Mesothelial cell of epicardium (in vitro differentiated cells): ENCODE measurements at regions not wholly inside any gene's neighbourhood (a gene's known extent, or its start where the extent isn't known, plus 50 kb on each side); places are given as distances from the start of the nearest gene placed in this dataset.

Experiments
- DNase-seq, 2 experiments: peaks; one replicate each; pipeline ENCODE4 v3.0.0; 2021; ENCODE audit warnings: low spot score in 2 of 2; ENCODE audit not compliant: unreplicated experiment in 2 of 2
- H3K27ac Mint-ChIP-seq: 2 replicates; pipeline ENCODE4 v1.8.0; 2021; ENCODE audit warnings: mixed read lengths
- H3K27me3 Mint-ChIP-seq: 2 replicates; pipeline ENCODE4 v1.8.0; 2021; ENCODE audit warnings: low read depth, mixed read lengths
- H3K36me3 Mint-ChIP-seq: 2 replicates; pipeline ENCODE4 v1.8.0; 2021; ENCODE audit warnings: mixed read lengths
- H3K4me1 Mint-ChIP-seq: 2 replicates; pipeline ENCODE4 v1.8.0; 2021; ENCODE audit warnings: mixed read lengths
- H3K4me3 Mint-ChIP-seq: 2 replicates; pipeline ENCODE4 v1.8.0; 2021; ENCODE audit warnings: mild to moderate bottlenecking, moderate library complexity, mixed read lengths
- H3K9me3 Mint-ChIP-seq: 2 replicates; pipeline ENCODE4 v1.8.0; 2021; ENCODE audit warnings: mixed read lengths
- CTCF ChIP-seq: fragments of 200-600 bp; sonication (generic); IDR thresholded peaks from one replicate; pipeline ENCODE4 v1.5.0; 2021; ENCODE audit warnings: antibody characterized with exemption; ENCODE audit not compliant: unreplicated experiment

DNA sequence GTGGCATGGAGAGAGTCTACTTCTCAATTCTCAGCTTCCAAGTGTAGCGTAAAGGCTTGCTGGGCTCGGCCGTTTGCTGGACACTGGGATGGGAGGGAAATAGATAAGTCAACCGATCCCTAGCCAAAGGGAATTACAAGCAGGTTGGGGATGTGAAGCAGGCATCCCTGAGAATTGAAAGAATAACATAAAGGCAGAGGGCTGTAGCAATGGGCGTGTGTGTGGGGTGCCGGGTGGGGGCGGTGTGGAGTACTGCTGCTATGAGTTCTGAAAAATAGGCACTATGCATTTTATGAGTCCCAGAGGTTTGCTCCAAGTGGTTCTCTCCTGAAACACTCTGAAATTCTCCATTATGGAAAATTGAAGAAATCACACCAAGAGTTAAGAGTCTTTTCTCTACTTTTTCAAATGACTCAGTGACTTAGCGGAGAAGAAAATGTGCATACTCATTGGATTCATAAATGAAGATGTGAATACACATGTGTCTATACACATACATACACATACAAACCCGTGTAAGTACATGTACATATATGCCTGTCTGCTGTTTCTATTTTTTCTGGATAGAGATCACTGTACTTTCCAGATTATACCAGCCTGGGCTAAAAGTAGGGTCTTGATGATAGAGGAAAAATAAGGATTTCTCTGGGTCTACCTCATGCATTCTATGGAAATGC lies 65.4 kb downstream of the ADRA2A start:
- Mint-ChIP-seq H3K9me3 (no peaks in the 10 kb centered on the region), H3K27me3 (peaks cover 58% of the 10 kb centered on the region), H3K36me3 (no peaks in the 10 kb centered on the region), H3K27ac (no peak overlapping the region), H3K4me1 (no peaks in the 10 kb centered on the region), H3K4me3 (no peak overlapping the region)
- no peak for TF ChIP-seq CTCF
- DNase-seq = no peak

GRCh38 chr10:111146025-111146640 lies 69.3 kb downstream of the ADRA2A start:
- peaks cover 43% of the 10 kb centered on the region for H3K27me3 Mint-ChIP-seq
- peaks cover 5% of the 10 kb centered on the region for H3K4me1 Mint-ChIP-seq
- DNase-seq = no peak
- no peak for TF ChIP-seq CTCF
- no peaks in the 10 kb centered on the region for H3K9me3 Mint-ChIP-seq
- H3K4me3 Mint-ChIP-seq = no peak overlapping the region
- H3K27ac Mint-ChIP-seq = no peak overlapping the region
- H3K36me3 Mint-ChIP-seq = no peaks in the 10 kb centered on the region

GRCh38 chr10:111148025-111148424 lies 71.2 kb downstream of the ADRA2A start:
- H3K36me3 Mint-ChIP-seq = no peaks in the 10 kb centered on the region
- no peak for DNase-seq
- H3K27ac Mint-ChIP-seq = no peak overlapping the region

GRCh38 chr10:111148440-111148839 lies 71.6 kb downstream of the ADRA2A start:
- Mint-ChIP-seq H3K4me3 (no peak overlapping the region), H3K27ac (no peak overlapping the region), H3K9me3 (no peaks in the 10 kb centered on the region), H3K36me3 (no peaks in the 10 kb centered on the region), H3K4me1 (peaks cover 8% of the 10 kb centered on the region), H3K27me3 (peaks cover 25% of the 10 kb centered on the region)
- no peak for DNase-seq
- no peak for TF ChIP-seq CTCF

More at GRCh38 chr10:111148025-111148424, 71.2 kb downstream of the ADRA2A start:
- Mint-ChIP-seq H3K4me1 (peaks cover 8% of the 10 kb centered on the region), H3K27me3 (peaks cover 28% of the 10 kb centered on the region), H3K4me3 (no peak overlapping the region), H3K9me3 (no peaks in the 10 kb centered on the region)
- no peak for TF ChIP-seq CTCF

DNA sequence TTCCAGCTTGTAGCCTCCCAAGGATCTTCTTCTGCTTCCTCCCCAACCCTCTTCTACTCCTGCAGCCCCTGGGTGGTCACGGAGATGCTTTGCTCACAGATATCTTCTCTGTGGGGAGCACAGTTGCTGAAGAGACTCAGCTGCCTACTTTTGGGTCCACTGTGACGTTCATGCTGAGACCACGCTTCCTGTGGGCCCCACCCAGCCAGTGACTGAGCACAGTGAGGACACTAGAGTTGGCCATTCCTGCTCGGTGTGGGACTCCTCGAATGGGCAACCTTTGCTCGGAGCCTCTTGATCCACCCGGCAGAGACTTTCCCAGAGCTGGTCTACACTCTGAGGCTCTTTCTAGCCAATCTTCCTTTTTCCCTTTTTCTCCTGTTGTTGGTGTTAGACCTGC lies 73.9 kb downstream of the ADRA2A start:
- TF ChIP-seq CTCF = no peak
- H3K36me3 Mint-ChIP-seq = no peaks in the 10 kb centered on the region
- DNase-seq = no peak
- no peaks in the 10 kb centered on the region for H3K9me3 Mint-ChIP-seq
- H3K27ac Mint-ChIP-seq = no peak overlapping the region
- H3K4me3 Mint-ChIP-seq = no peak overlapping the region
- peaks cover 8% of the 10 kb centered on the region for H3K4me1 Mint-ChIP-seq
- peaks cover 28% of the 10 kb centered on the region for H3K27me3 Mint-ChIP-seq
